ENCODE measurements at regions not wholly inside any gene's neighbourhood (a gene's known extent, or its start where the extent isn't known, plus 50 kb on each side); places are given as distances from the start of the nearest gene placed in this dataset.

- TF ChIP-seq POLR2A (IDR thresholded peaks at IDR 0.05) (no peak), CTCF (IDR thresholded peaks at IDR 0.05) (no peak), POLR2AphosphoS5 (IDR thresholded peaks at IDR 0.05) (no peak)
Measured at GRCh38 chr4:63528256-63528991, 880.8 kb downstream of the TECRL start.

Data from prostate gland (tissue), 2 donors.